H1 (cell line): ENCODE measurements at regions not wholly inside any gene's neighbourhood (a gene's known extent, or its start where the extent isn't known, plus 50 kb on each side); places are given as distances from the start of the nearest gene placed in this dataset.

Experiments used
- CTCF ChIA-PET: fragments of 300-600 bp; sonication (Branson Sonifier 250); formaldehyde crosslinking; loops from one replicate; lab custom pipeline; 2021; ENCODE audit not compliant: partially characterized antibody; lab: Charles Lee
- POLR2A ChIA-PET: fragments of 300-600 bp; sonication (Branson Sonifier 250); formaldehyde crosslinking; loops from one replicate; lab custom pipeline; 2021; ENCODE audit warnings: inconsistent platforms; ENCODE audit not compliant: partially characterized antibody; lab: Charles Lee
- DNase-seq, 2 experiments: peaks; one replicate each; pipeline versions ENCODE4 v3.0.0 to v3.0.0-alpha.2; 2010 to 2022; ENCODE audit warnings: low spot score in 2 of 2, low read depth in 1 of 2, mixed read lengths in 1 of 2
- FAIRE-seq: peaks from 2 replicates; lab custom pipeline; 2011; peaks lifted over from hg19 to GRCh38; lab: Jason Lieb, UNC
- H2AFZ ChIP-seq: 2 replicates; pipeline ENCODE4 v1.8.1; 2012; ENCODE audit warnings: low read length, inconsistent platforms
- H2AK5ac ChIP-seq: 2 replicates; pipeline ENCODE4 v1.6.1; 2013; ENCODE audit warnings: low read depth, low read length
- H2BK120ac ChIP-seq: replicated peaks from 2 replicates; pipeline ENCODE3; 2013; ENCODE audit warnings: low read depth, low read length, inconsistent platforms
- H2BK12ac ChIP-seq: 2 replicates; pipeline ENCODE4 v1.6.1; 2013; ENCODE audit warnings: low read depth, low read length
- H2BK15ac ChIP-seq: 2 replicates; pipeline ENCODE4 v1.6.1; 2013; ENCODE audit warnings: low read length
- H2BK20ac ChIP-seq: 2 replicates; pipeline ENCODE4 v1.6.1; 2013; ENCODE audit warnings: low read length
- H2BK5ac ChIP-seq: 2 replicates; pipeline ENCODE4 v1.6.1; 2013; ENCODE audit warnings: low read depth, low read length
- H3K14ac ChIP-seq: 2 replicates; pipeline ENCODE4 v1.6.1; 2013; ENCODE audit warnings: inconsistent platforms; ENCODE audit not compliant: insufficient read length
- H3K18ac ChIP-seq: 2 replicates; pipeline ENCODE4 v1.6.1; 2013; ENCODE audit warnings: low read length; ENCODE audit errors: extremely low read depth
- H3K23ac ChIP-seq: 2 replicates; pipeline ENCODE4 v1.6.1; 2013; ENCODE audit warnings: inconsistent platforms; ENCODE audit not compliant: insufficient read length
- H3K23me2 ChIP-seq: 2 replicates; pipeline ENCODE4 v1.6.1; 2013; ENCODE audit warnings: low read depth, low read length
- H3K27ac ChIP-seq: 2 replicates; pipeline ENCODE4 v1.6.1; 2011; ENCODE audit warnings: low read depth, low read length, inconsistent platforms
- H3K27me3 ChIP-seq, 4 experiments: replicated peaks in 1 of 4; 1 replicate in 1 of 4; 2 replicates in 3 of 4; pipeline versions ENCODE4 v1.6.1 to v1.8.1; 2011 to 2013; ENCODE audit warnings: low read length in 3 of 4, mild to moderate bottlenecking in 3 of 4, inconsistent platforms in 2 of 4, mixed read lengths in 2 of 4, moderate library complexity in 1 of 4; ENCODE audit not compliant: control insufficient read depth in 3 of 4, insufficient read depth in 3 of 4; ENCODE audit errors: extremely low read depth in 1 of 4
- H3K36me3 ChIP-seq, 4 experiments: 2 replicates each; pipeline versions ENCODE4 v1.6.1 to v1.8.1; 2011 to 2013; ENCODE audit warnings: mild to moderate bottlenecking in 4 of 4, low read length in 3 of 4, moderate library complexity in 2 of 4, control low read depth in 1 of 4, inconsistent platforms in 1 of 4; ENCODE audit not compliant: insufficient read depth in 4 of 4, control insufficient read depth in 2 of 4
- H3K4ac ChIP-seq: replicated peaks from 2 replicates; pipeline ENCODE3; 2013; ENCODE audit warnings: low read length, low read depth, mixed read lengths, inconsistent platforms; ENCODE audit not compliant: insufficient read length
- H3K4me1 ChIP-seq, 4 experiments: replicated peaks in 1 of 4; 1 replicate in 1 of 4; 2 replicates in 3 of 4; pipeline versions ENCODE4 v1.6.1 to v1.8.1; 2011 to 2013; ENCODE audit warnings: low read length in 3 of 4, inconsistent platforms in 2 of 4, mixed read lengths in 1 of 4; ENCODE audit not compliant: insufficient read depth in 4 of 4, control insufficient read depth in 3 of 4
- H3K4me2 ChIP-seq, 2 experiments: 2 replicates each; pipeline versions ENCODE4 v1.6.1 to v1.8.1; 2011 to 2013; ENCODE audit warnings: low read depth in 2 of 2, low read length in 2 of 2, control low read depth in 1 of 2, inconsistent platforms in 1 of 2, mild to moderate bottlenecking in 1 of 2; ENCODE audit not compliant: insufficient read depth in 1 of 2
- H3K4me3 ChIP-seq, 4 experiments: fragments of 200-600, 300-600 bp in 1 of 4; sonication (generic), shearing (Covaris generic), sonication (Bioruptor Twin) in 1 of 4; 2 replicates each; pipeline versions ENCODE4 v1.5.1 to v1.8.1; 2011 to 2016; ENCODE audit warnings: low read length in 4 of 4, low read depth in 3 of 4, control low read depth in 2 of 4, inconsistent platforms in 2 of 4, mild to moderate bottlenecking in 2 of 4, mixed read lengths in 1 of 4, moderate library complexity in 1 of 4; ENCODE audit not compliant: insufficient read depth in 2 of 4; ENCODE audit errors: extremely low read depth in 1 of 4
- H3K56ac ChIP-seq: replicated peaks from 2 replicates; pipeline ENCODE3; 2013; ENCODE audit warnings: low read depth, mild to moderate bottlenecking, mixed read lengths, low read length, inconsistent platforms; ENCODE audit not compliant: insufficient read length
- H3K79me1 ChIP-seq: 2 replicates; pipeline ENCODE4 v1.6.1; 2013; ENCODE audit warnings: low read depth, low read length, control low read depth
- H3K79me2 ChIP-seq, 2 experiments: 2 replicates each; pipeline versions ENCODE4 v1.6.1 to v1.8.1; 2012 to 2013; ENCODE audit warnings: low read length in 2 of 2, mild to moderate bottlenecking in 2 of 2, inconsistent platforms in 1 of 2; ENCODE audit not compliant: insufficient read depth in 2 of 2, control insufficient read depth in 1 of 2
- H3K9ac ChIP-seq, 4 experiments: replicated peaks in 1 of 4; 1 replicate in 1 of 4; 2 replicates in 3 of 4; pipeline versions ENCODE4 v1.6.1 to v1.8.1; 2011 to 2013; ENCODE audit warnings: low read depth in 3 of 4, low read length in 3 of 4, control low read depth in 2 of 4, mild to moderate bottlenecking in 2 of 4, moderate library complexity in 2 of 4, inconsistent platforms in 1 of 4; ENCODE audit errors: extremely low read depth in 1 of 4
- H3K9me3 ChIP-seq, 2 experiments: 2 replicates each; pipeline versions ENCODE4 v1.6.1 to v1.8.1; 2012 to 2013; ENCODE audit warnings: mild to moderate bottlenecking in 2 of 2, moderate library complexity in 2 of 2, control low read depth in 1 of 2, inconsistent platforms in 1 of 2, low read depth in 1 of 2, low read length in 1 of 2, mixed read lengths in 1 of 2; ENCODE audit not compliant: insufficient read depth in 2 of 2
- H4K20me1 ChIP-seq, 2 experiments: replicated peaks in 1 of 2; 2 replicates each; pipeline versions ENCODE3 to v1.8.1; 2011 to 2013; ENCODE audit warnings: inconsistent platforms in 2 of 2, low read length in 2 of 2, mild to moderate bottlenecking in 1 of 2; ENCODE audit not compliant: insufficient read depth in 2 of 2, control insufficient read depth in 1 of 2
- H4K5ac ChIP-seq: 2 replicates; pipeline ENCODE4 v1.6.1; 2013; ENCODE audit warnings: low read length, low read depth, mixed read lengths, inconsistent platforms; ENCODE audit not compliant: insufficient read length
- H4K8ac ChIP-seq: 2 replicates; pipeline ENCODE4 v1.8.0; 2013; ENCODE audit warnings: mild to moderate bottlenecking, moderate library complexity, low read length, inconsistent platforms; ENCODE audit not compliant: insufficient read depth; ENCODE audit errors: extremely low read depth
- H4K91ac ChIP-seq: replicated peaks from 2 replicates; pipeline ENCODE3; 2013; ENCODE audit warnings: low read length, mixed read lengths, inconsistent platforms; ENCODE audit not compliant: insufficient read length
- WGBS, 2 experiments: shearing (Covaris generic) in 1 of 2; methylation state at CpG; one replicate each; pipeline versions ENCODE4 v1.1.6 to v1.1.7; 2013 to 2015; ENCODE audit warnings: low lambda C conversion rate in 2 of 2, mixed read lengths in 2 of 2, inconsistent platforms in 1 of 2, low coverage in 1 of 2, missing lambda C conversion rate in 1 of 2; ENCODE audit not compliant: insufficient replicate concordance in 2 of 2, insufficient coverage in 1 of 2, insufficient read length in 1 of 2; ENCODE audit errors: extremely low coverage in 1 of 2, missing lambda C conversion rate in 1 of 2; 5-methylcytosine and 5-hydroxymethylcytosine counted together
- TF ChIP-seq, protein P1 (sequence below): IDR thresholded peaks from 2 replicates; pipeline ENCODE4 v1.6.1; 2012; ENCODE audit warnings: inconsistent platforms

DNA sequence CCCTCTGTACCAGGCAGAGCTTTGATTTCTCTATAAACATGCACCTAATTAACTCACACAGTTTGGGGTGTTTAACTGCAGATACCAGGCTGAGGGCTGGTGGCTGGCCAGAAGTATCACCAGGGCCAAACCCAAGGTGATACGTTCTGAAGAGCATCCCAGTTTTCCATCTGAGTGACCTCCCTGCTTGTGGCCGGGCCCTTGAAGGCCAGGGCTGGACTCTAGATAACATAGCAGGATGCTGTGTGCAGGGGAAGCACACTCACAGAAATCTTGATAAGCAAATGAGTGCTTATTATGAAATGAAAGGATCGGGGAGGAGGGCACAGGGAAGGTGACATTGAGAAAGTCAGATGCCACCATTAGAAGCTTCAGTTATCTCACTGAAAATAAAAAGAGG is 582.4 kb downstream of the BRINP1 start:
- no peaks in the 10 kb centered on the region for H3K27me3 ChIP-seq
- H3K27ac ChIP-seq, result no peak overlapping the region
- H3K23ac ChIP-seq, result no peak overlapping the region
- no peak overlapping the region for H3K4ac ChIP-seq
- no peaks in the 10 kb centered on the region for H3K36me3 ChIP-seq
- no peak overlapping the region for H2BK12ac ChIP-seq
- no peak overlapping the region for H2AFZ ChIP-seq
- FAIRE-seq (no peak), DNase-seq (no peak)
- H3K9ac ChIP-seq, result no peak overlapping the region
- TF ChIP-seq, protein P1, sequence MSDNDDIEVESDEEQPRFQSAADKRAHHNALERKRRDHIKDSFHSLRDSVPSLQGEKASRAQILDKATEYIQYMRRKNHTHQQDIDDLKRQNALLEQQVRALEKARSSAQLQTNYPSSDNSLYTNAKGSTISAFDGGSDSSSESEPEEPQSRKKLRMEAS, result no peak
- 80% methylated on average over 3 of the region's 3 CpGs; no CpG with 5 or more reads in 1 of the 2 experiments for WGBS, 2 experiments
- no peaks in the 10 kb centered on the region for H3K4me1 ChIP-seq
- no peaks in the 10 kb centered on the region for H3K79me2 ChIP-seq
- H3K23me2 ChIP-seq, result no peaks in the 10 kb centered on the region
- no peak overlapping the region for H3K14ac ChIP-seq
- H4K91ac ChIP-seq, result no peak overlapping the region
- H4K20me1 ChIP-seq, result no peaks in the 10 kb centered on the region
- no peak overlapping the region for H3K4me2 ChIP-seq
- no peak overlapping the region for H2BK15ac ChIP-seq
- H2BK120ac ChIP-seq, result no peak overlapping the region
- H2BK5ac ChIP-seq, result no peak overlapping the region
- no peak overlapping the region for H3K18ac ChIP-seq
- H2AK5ac ChIP-seq, result no peak overlapping the region
- ChIA-PET CTCF (interaction anchor here (0.6 to 1.9 kb wide), 3 partner anchors 9 to 22 kb away, joined by 3 to 6 read pairs (median 4); no protein-coding TSS in a partner anchor), POLR2A (no interaction called here)
- no peaks in the 10 kb centered on the region for H3K9me3 ChIP-seq
- no peak overlapping the region for H4K5ac ChIP-seq
- no peak overlapping the region for H2BK20ac ChIP-seq
- H3K4me3 ChIP-seq, result no peak overlapping the region
- H3K79me1 ChIP-seq, result no peaks in the 10 kb centered on the region
- H4K8ac ChIP-seq, result no peak overlapping the region
- H3K56ac ChIP-seq, result no peak overlapping the region
